PC-9 (cell line): ENCODE measurements at regions not wholly inside any gene's neighbourhood (a gene's known extent, or its start where the extent isn't known, plus 50 kb on each side); places are given as distances from the start of the nearest gene placed in this dataset.

Experiments
- CTCF ChIP-seq: fragments of 200-600 bp; sonication (generic); conservative IDR thresholded peaks from 2 replicates; pipeline ENCODE4 v1.6.1; 2017; ENCODE audit warnings: mixed run types, antibody characterized with exemption, mild to moderate bottlenecking, moderate library complexity
- EZH2 ChIP-seq: fragments of 200-600 bp; sonication (generic); IDR thresholded peaks from 2 replicates; pipeline ENCODE4 v1.8.0; 2017; ENCODE audit warnings: antibody characterized with exemption, low read depth

- TF ChIP-seq CTCF = no peak
- no peak for TF ChIP-seq EZH2
These were observed 328.1 kb downstream of the NR4A2 start for GRCh38 chr2:156004459-156004858.
